HUES64 (cell line): ENCODE measurements at regions not wholly inside any gene's neighbourhood (a gene's known extent, or its start where the extent isn't known, plus 50 kb on each side); places are given as distances from the start of the nearest gene placed in this dataset.
"Not testable (repeated sequence)": the region's sequence is repeated elsewhere in the genome, so short reads cannot be mapped to it uniquely, and the experiment has no call there.

ENCODE experiments used
- H3K27ac ChIP-seq: 2 replicates; pipeline ENCODE4 v1.7.0; 2013; ENCODE audit warnings: low read depth, low read length, inconsistent platforms
- H3K27me3 ChIP-seq: 2 replicates; pipeline ENCODE4 v1.6.1; 2013; ENCODE audit warnings: mild to moderate bottlenecking, low read length; ENCODE audit not compliant: insufficient read depth
- H3K36me3 ChIP-seq: 2 replicates; pipeline ENCODE4 v1.6.1; 2013; ENCODE audit warnings: mild to moderate bottlenecking, low read length; ENCODE audit not compliant: insufficient read depth
- H3K4me1 ChIP-seq: 2 replicates; pipeline ENCODE4 v1.6.1; 2013; ENCODE audit warnings: mild to moderate bottlenecking, low read length, moderate library complexity; ENCODE audit not compliant: insufficient read depth
- H3K4me3 ChIP-seq: 2 replicates; pipeline ENCODE4 v1.5.1; 2013; ENCODE audit warnings: mild to moderate bottlenecking, low read length, moderate library complexity
- H3K9ac ChIP-seq: 2 replicates; pipeline ENCODE4 v1.6.1; 2013; ENCODE audit warnings: mild to moderate bottlenecking, low read depth, low read length
- H3K9me3 ChIP-seq: 2 replicates; pipeline ENCODE4 v1.6.1; 2013; ENCODE audit warnings: low read depth, low read length; ENCODE audit not compliant: insufficient read depth
- WGBS: fragments of 150-250, 120-280 bp; methylation state at CpG from one replicate; pipeline ENCODE4 v1.1.7; 2013; ENCODE audit warnings: missing lambda C conversion rate; 5-methylcytosine and 5-hydroxymethylcytosine counted together

DNA sequence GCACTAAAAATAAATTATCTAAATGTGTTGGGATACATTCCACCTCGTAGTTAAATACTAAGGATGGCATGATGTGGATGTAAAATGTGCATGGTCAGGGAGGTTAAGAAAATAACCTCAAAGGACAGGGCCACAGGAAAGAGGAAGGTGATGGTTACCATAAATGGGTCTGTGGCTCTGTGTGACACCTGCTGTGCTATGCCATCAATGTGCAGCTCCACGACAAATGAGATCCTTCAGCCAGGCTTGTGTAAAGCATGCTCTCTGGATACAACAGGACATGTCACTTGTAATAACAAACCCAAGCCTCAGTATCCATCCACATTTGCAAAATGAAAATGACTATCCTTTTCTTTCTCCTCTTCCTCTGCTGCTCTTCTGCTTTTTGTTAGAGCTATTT lies 456.7 kb upstream of the RASGRP1 start:
- peaks cover 28% of the 10 kb centered on the region for H3K4me1 ChIP-seq
- no peak overlapping the region for H3K27ac ChIP-seq
- H3K4me3 ChIP-seq = no peak overlapping the region
- H3K36me3 ChIP-seq = no peaks in the 10 kb centered on the region
- H3K27me3 ChIP-seq = no peaks in the 10 kb centered on the region
- WGBS = 96% methylated on average over 2 of the region's 2 CpGs
- no peak overlapping the region for H3K9ac ChIP-seq
- no peaks in the 10 kb centered on the region for H3K9me3 ChIP-seq

DNA sequence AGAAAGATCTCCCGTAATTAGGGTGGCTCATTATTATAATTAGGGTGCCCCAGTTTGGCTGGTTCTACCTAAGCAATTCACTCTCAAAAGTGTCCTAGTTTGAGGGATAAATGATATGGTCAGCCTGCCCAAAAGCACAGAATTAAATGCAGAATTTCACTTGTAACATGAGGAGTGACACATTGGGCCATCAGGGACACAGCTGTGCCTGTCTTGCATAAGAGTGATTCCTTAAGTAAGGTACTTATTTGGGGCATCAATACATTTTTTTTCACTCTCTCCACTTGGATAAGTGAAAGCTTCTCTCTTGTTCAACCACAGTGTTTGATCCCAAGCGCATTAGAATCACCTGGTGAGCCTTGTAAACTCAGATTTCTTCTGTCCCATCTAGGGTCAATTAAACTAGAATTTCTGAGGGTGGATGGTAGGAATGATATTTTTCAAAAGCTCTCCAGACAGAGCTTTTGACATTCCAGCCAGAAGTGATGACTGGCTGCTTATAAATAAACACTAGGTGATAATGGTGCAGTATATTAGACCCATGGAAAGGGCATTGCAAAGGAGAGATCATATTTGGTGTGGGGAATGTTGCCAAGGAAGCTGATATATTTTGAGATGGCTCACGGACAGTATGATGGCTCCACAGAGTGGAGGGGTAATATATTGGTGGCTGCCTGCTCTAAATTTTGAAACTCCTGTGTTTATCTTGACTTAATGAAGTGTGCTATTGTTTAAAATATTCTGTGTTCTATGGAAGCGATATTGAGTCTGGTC lies 458.1 kb upstream of the RASGRP1 start:
- no peak overlapping the region for H3K27ac ChIP-seq
- no peak overlapping the region for H3K4me3 ChIP-seq
- WGBS = 87% methylated on average over 4 of the region's 4 CpGs
- H3K36me3 ChIP-seq = no peaks in the 10 kb centered on the region
- H3K9me3 ChIP-seq = no peaks in the 10 kb centered on the region
- H3K27me3 ChIP-seq = no peaks in the 10 kb centered on the region
- peaks cover 15% of the 10 kb centered on the region for H3K4me1 ChIP-seq
- H3K9ac ChIP-seq = no peak overlapping the region

DNA sequence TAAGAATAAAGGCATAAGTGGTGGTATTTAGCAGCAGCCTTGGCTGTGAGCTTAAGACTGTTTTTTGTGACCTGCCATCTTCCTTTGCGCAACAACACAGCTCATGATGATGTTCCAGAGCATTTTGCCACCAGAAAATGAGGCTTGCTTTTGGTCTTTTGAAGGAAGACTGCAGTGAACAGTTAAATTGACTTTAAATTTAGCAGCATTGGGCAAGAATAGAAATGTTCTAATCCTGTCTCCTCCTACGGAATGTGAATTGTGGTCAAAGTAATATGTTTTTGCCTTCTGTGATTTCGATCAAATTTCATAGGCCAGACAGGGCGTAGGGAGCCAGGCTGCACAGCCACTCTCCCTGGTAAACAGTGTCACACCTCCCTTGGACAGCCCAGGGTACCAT lies 460.7 kb upstream of the RASGRP1 start:
- no peak overlapping the region for H3K9ac ChIP-seq
- H3K27me3 ChIP-seq = no peaks in the 10 kb centered on the region
- H3K36me3 ChIP-seq = no peaks in the 10 kb centered on the region
- no peak overlapping the region for H3K4me3 ChIP-seq
- 92% methylated on average over 4 of the region's 4 CpGs for WGBS
- H3K4me1 ChIP-seq = peaks cover 20% of the 10 kb centered on the region
- no peak overlapping the region for H3K27ac ChIP-seq
- no peaks in the 10 kb centered on the region for H3K9me3 ChIP-seq

- no peak overlapping the region for H3K27ac ChIP-seq
- peaks cover 20% of the 10 kb centered on the region for H3K4me1 ChIP-seq
- H3K9ac ChIP-seq = no peak overlapping the region
- H3K9me3 ChIP-seq = no peaks in the 10 kb centered on the region
- no peaks in the 10 kb centered on the region for H3K27me3 ChIP-seq
- H3K4me3 ChIP-seq = no peak overlapping the region
- no peaks in the 10 kb centered on the region for H3K36me3 ChIP-seq
- 96% methylated on average over 1 of the region's 1 CpG for WGBS
Observed at GRCh38 chr15:39025881-39026280, 461.3 kb upstream of the RASGRP1 start.

GRCh38 chr15:39028069-39028468 lies 463.5 kb upstream of the RASGRP1 start:
- peaks cover 20% of the 10 kb centered on the region for H3K4me1 ChIP-seq
- no peaks in the 10 kb centered on the region for H3K36me3 ChIP-seq
- no peak overlapping the region for H3K9ac ChIP-seq
- no peaks in the 10 kb centered on the region for H3K27me3 ChIP-seq
- 81% methylated on average over 3 of the region's 3 CpGs for WGBS
- no peak overlapping the region for H3K27ac ChIP-seq
- H3K9me3 ChIP-seq = no peaks in the 10 kb centered on the region
- no peak overlapping the region for H3K4me3 ChIP-seq

- Histone ChIP-seq H3K27ac (no peak overlapping the region), H3K4me3 (no peak overlapping the region), H3K9me3 (no peaks in the 10 kb centered on the region), H3K36me3 (no peaks in the 10 kb centered on the region), H3K4me1 (peaks cover 13% of the 10 kb centered on the region), H3K9ac (no peak overlapping the region), H3K27me3 (no peaks in the 10 kb centered on the region)
- WGBS = 86% methylated on average over 1 of the region's 1 CpG
Observed at GRCh38 chr15:39029741-39030140, 465.1 kb upstream of the RASGRP1 start.

GRCh38 chr15:39030291-39031070 lies 465.9 kb upstream of the RASGRP1 start:
- Histone ChIP-seq H3K36me3 (no peaks in the 10 kb centered on the region), H3K27me3 (no peaks in the 10 kb centered on the region), H3K4me1 (peaks cover 9% of the 10 kb centered on the region; the same call in 1 of the 2 replicates), H3K9me3 (no peaks in the 10 kb centered on the region), H3K4me3 (no peak overlapping the region), H3K27ac (no peak overlapping the region), H3K9ac (no peak overlapping the region)
- WGBS = 92% methylated on average over 6 of the region's 6 CpGs

GRCh38 chr15:39031596-39031995 lies 467.0 kb upstream of the RASGRP1 start:
- H3K27me3 ChIP-seq = no peaks in the 10 kb centered on the region
- H3K27ac ChIP-seq = no peak overlapping the region
- no peaks in the 10 kb centered on the region for H3K36me3 ChIP-seq
- WGBS = 87% methylated on average over 3 of the region's 4 CpGs
- H3K9me3 ChIP-seq = no peaks in the 10 kb centered on the region
- H3K4me1 ChIP-seq = peaks cover 9% of the 10 kb centered on the region; the same call in 1 of the 2 replicates
- no peak overlapping the region for H3K4me3 ChIP-seq
- H3K9ac ChIP-seq = no peak overlapping the region

GRCh38 chr15:39034816-39035215 lies 470.2 kb upstream of the RASGRP1 start:
- no peak overlapping the region for H3K27ac ChIP-seq
- H3K4me1 ChIP-seq = no peaks in the 10 kb centered on the region
- WGBS = 89% methylated on average over 2 of the region's 2 CpGs
- H3K9ac ChIP-seq = no peak overlapping the region
- no peaks in the 10 kb centered on the region for H3K36me3 ChIP-seq
- H3K9me3 ChIP-seq = no peaks in the 10 kb centered on the region
- H3K4me3 ChIP-seq = no peak overlapping the region
- no peaks in the 10 kb centered on the region for H3K27me3 ChIP-seq

GRCh38 chr15:39037611-39038010 lies 473.0 kb upstream of the RASGRP1 start:
- H3K9me3 ChIP-seq, H3K27ac ChIP-seq, H3K9ac ChIP-seq, H3K4me3 ChIP-seq, H3K27me3 ChIP-seq, H3K36me3 ChIP-seq, H3K4me1 ChIP-seq: not testable (repeated sequence)
- WGBS = 100% methylated on average over 1 of the region's 2 CpGs

GRCh38 chr15:39040861-39041260 lies 476.2 kb upstream of the RASGRP1 start:
- Histone ChIP-seq H3K9ac (no peak overlapping the region), H3K27ac (no peak overlapping the region), H3K4me1 (no peaks in the 10 kb centered on the region), H3K36me3 (no peaks in the 10 kb centered on the region), H3K27me3 (no peaks in the 10 kb centered on the region), H3K9me3 (no peaks in the 10 kb centered on the region), H3K4me3 (no peak overlapping the region)
- 92% methylated on average over 2 of the region's 3 CpGs for WGBS
